ENCODE measurements at regions not wholly inside any gene's neighbourhood (a gene's known extent, or its start where the extent isn't known, plus 50 kb on each side); places are given as distances from the start of the nearest gene placed in this dataset.

GRCh38 chr2:37829616-37830395, 95.3 kb upstream of the RMDN2 start:
- peak overlapping the region in 7 of 8 donors; percentile 18 to 87 (median 73) for H3K27ac ChIP-seq
- TF ChIP-seq POLR2AphosphoS5 (IDR thresholded peaks at IDR 0.05) (no peak), POLR2A (IDR thresholded peaks at IDR 0.05) (no peak), CTCF (IDR thresholded peaks at IDR 0.05 in 8 of 11, conservative IDR thresholded peaks at IDR 0.05 in 3 of 11) (no peak)
- intact Hi-C loops (cut with DNase I; ENCODE audit: low total_unique reads) = no loop called here
- no peaks in the 10 kb centered on the region for H3K27me3 ChIP-seq (replicated peaks in 1 of 7)
- H3K4me3 ChIP-seq = peak overlapping the region in 1 of 8 donors; percentile 32
- no peaks in the 10 kb centered on the region for H3K36me3 ChIP-seq
- H3K4me1 ChIP-seq = peaks cover 0 to 43% (median 15%) of the 10 kb centered on the region in 6 donors
- DNase-seq = no peak
- WGBS, 5 donors = 32 to 66% (median 44%) methylated on average over 5 to 6 of the region's 6 CpGs
- H3K9me3 ChIP-seq = no peaks in the 10 kb centered on the region

- DNase-seq = no peak
- intact Hi-C loops (cut with DNase I; ENCODE audit: low total_unique reads) = no loop called here
- H3K27ac ChIP-seq = peak overlapping the region in 2 of 8 donors; percentile 13 to 80
- H3K36me3 ChIP-seq = no peaks in the 10 kb centered on the region
- peaks cover 0 to 39% (median 15%) of the 10 kb centered on the region in 6 donors for H3K4me1 ChIP-seq
- 95 to 97% (median 96%) methylated on average over 2 of the region's 2 CpGs for WGBS, 5 donors
- TF ChIP-seq POLR2A (IDR thresholded peaks at IDR 0.05) = no peak
- TF ChIP-seq CTCF (IDR thresholded peaks at IDR 0.05 in 8 of 11, conservative IDR thresholded peaks at IDR 0.05 in 3 of 11) = no peak
- TF ChIP-seq POLR2AphosphoS5 (IDR thresholded peaks at IDR 0.05) = no peak
- no peaks in the 10 kb centered on the region for H3K27me3 ChIP-seq (replicated peaks in 1 of 7)
- H3K9me3 ChIP-seq = no peaks in the 10 kb centered on the region
- no peak overlapping the region for H3K4me3 ChIP-seq
Measured at GRCh38 chr2:37830636-37831035, 94.5 kb upstream of the RMDN2 start.

GRCh38 chr2:37831081-37831780, 93.9 kb upstream of the RMDN2 start:
- H3K4me3 ChIP-seq = no peak overlapping the region
- peak overlapping the region in 1 of 8 donors; percentile 13 for H3K27ac ChIP-seq
- no peaks in the 10 kb centered on the region for H3K9me3 ChIP-seq
- no peaks in the 10 kb centered on the region for H3K36me3 ChIP-seq
- TF ChIP-seq CTCF (IDR thresholded peaks at IDR 0.05 in 8 of 11, conservative IDR thresholded peaks at IDR 0.05 in 3 of 11) (no peak), POLR2AphosphoS5 (IDR thresholded peaks at IDR 0.05) (no peak), POLR2A (IDR thresholded peaks at IDR 0.05) (no peak)
- peaks cover 0 to 37% (median 15%) of the 10 kb centered on the region in 6 donors for H3K4me1 ChIP-seq
- DNase-seq = no peak
- 81 to 88% (median 87%) methylated on average over 4 to 5 of the region's 5 CpGs for WGBS, 5 donors
- intact Hi-C loops (cut with DNase I; ENCODE audit: low total_unique reads) = no loop called here
- H3K27me3 ChIP-seq (replicated peaks in 1 of 7) = no peaks in the 10 kb centered on the region
